ENCODE measurements at regions not wholly inside any gene's neighbourhood (a gene's known extent, or its start where the extent isn't known, plus 50 kb on each side); places are given as distances from the start of the nearest gene placed in this dataset.

DNA sequence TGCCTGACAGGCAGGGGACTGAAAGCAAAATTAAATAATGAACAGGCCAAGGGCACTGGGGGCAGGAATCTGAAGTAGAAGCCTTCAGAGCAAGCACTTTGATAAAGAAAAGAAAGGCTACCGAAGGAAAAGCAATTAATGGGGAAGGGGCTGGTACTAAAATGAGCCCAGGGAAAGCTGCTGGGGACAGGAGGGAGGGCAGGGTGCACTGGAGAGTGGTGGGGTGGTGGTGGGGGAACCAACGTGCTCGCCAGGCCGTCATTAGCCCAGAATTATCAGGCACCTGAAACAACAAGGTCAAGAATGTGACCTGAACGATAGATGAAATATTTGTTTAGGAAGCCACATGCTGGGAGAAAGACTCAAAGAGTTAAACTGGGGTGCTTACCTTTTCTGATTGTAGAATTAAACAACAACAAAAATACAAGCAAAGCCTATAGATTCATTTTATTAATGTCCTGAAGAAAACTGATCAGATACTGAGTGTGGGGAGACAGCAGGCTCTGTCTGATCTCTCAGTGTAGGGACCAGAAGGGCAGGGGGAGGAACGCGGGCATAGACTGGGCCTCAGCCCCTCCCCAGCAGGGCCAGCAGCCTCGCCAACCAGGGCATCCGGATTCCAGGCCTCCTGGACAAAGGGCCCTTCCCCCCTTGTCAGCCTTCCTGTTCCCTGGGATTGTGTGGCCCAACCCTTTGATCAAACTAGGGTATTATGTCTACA is 239.7 kb upstream of the KLF3 start:
- ATAC-seq = peak; percentile 74 to 92
- Histone ChIP-seq H3K27me3 (ENCODE audit: control insufficient read depth, insufficient read depth) (no peaks in the 10 kb centered on the region), H3K4me1 (ENCODE audit: control insufficient read depth, insufficient read depth, low read length) (no peaks in the 10 kb centered on the region), H3K9me3 (ENCODE audit: control insufficient read depth, low read length) (no peaks in the 10 kb centered on the region), H3K4me3 (ENCODE audit: low read length) (no peak overlapping the region), H3K27ac (ENCODE audit: low read length) (no peak overlapping the region)
- peak; percentile 24 to 63 (median 53) for DNase-seq
- intact Hi-C loops (cut with DNase I) = no loop called here
- WGBS = 70% methylated on average over 9 of the region's 9 CpGs

GRCh38 chr4:38426532-38426931 is 237.5 kb upstream of the KLF3 start:
- Histone ChIP-seq H3K4me1 (ENCODE audit: control insufficient read depth, insufficient read depth, low read length) (no peaks in the 10 kb centered on the region), H3K27me3 (ENCODE audit: control insufficient read depth, insufficient read depth) (no peaks in the 10 kb centered on the region), H3K9me3 (ENCODE audit: control insufficient read depth, low read length) (no peaks in the 10 kb centered on the region), H3K4me3 (ENCODE audit: low read length) (no peak overlapping the region), H3K27ac (ENCODE audit: low read length) (no peak overlapping the region)
- ATAC-seq (no peak), DNase-seq (no peak)
- intact Hi-C loops (cut with DNase I) = no loop called here

DNA sequence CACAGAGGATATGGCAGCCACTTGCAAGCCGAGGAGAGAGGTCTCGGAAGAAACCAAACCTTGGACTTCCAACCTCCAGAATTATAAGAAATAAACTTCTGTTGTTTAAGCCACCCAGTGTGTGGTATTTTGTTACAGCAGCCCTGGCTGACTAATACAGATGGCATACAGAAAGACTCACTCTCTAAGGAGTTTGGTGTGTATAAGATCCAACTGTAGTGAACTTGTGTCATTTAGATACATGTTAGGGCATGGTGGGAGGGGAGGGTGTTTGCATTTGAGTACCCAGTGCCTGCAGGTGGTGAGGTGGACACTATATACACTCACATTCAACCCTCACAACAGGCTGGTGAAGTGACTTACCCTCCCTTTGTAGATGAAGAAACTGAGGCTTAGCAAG is 233.2 kb upstream of the KLF3 start:
- H3K9me3 ChIP-seq (ENCODE audit: control insufficient read depth, low read length) = no peaks in the 10 kb centered on the region
- ATAC-seq = no peak

DNA sequence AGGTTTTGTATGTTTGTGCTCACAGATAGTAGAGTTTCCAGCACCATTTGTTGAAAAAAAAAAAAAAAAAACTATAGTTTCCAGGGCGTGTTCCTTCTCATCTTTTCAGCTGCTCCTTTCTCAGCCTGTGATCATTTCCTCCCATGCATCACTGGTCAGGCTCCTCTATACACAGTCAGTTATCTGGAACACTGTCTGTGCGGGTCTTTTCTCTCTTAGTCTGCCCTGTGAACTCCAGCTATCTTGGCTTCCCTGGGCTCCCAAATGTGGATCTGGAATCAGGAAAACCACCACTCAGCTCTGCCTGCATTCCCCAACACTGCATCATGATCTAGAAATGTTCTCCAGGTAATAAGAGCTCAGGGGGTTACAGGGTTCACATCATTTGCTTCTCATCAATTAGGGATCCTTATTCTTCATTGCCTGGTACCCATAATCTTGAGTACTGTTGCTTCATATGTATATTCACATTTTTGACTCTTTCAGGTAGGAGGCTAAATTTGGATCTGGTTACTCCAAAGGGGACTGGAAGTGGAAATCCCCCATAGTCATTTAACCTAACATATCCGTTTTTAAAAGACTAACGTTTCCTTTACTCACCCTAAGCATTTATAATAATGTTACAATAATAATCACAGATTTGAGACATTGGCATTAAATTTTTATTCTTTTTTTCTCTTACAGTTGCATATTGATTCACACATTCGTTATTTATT is 221.8 kb upstream of the KLF3 start:
- no peak overlapping the region for H3K4me3 ChIP-seq (ENCODE audit: low read length)
- intact Hi-C loops (cut with DNase I) = no loop called here
- ATAC-seq = no peak
- no peak overlapping the region for H3K27ac ChIP-seq (ENCODE audit: low read length)
- WGBS = 79% methylated on average over 5 of the region's 5 CpGs
- H3K4me1 ChIP-seq (ENCODE audit: control insufficient read depth, insufficient read depth, low read length) = no peaks in the 10 kb centered on the region
- H3K27me3 ChIP-seq (ENCODE audit: control insufficient read depth, insufficient read depth) = no peaks in the 10 kb centered on the region
- DNase-seq = no peak
- no peaks in the 10 kb centered on the region for H3K9me3 ChIP-seq (ENCODE audit: control insufficient read depth, low read length)

More for the DNA sequence above, 233.2 kb upstream of the KLF3 start:
- WGBS = 95% methylated on average over 2 of the region's 2 CpGs
- intact Hi-C loops (cut with DNase I) = no loop called here
- DNase-seq = no peak
- Histone ChIP-seq H3K4me3 (ENCODE audit: low read length) (no peak overlapping the region), H3K27me3 (ENCODE audit: control insufficient read depth, insufficient read depth) (no peaks in the 10 kb centered on the region), H3K4me1 (ENCODE audit: control insufficient read depth, insufficient read depth, low read length) (no peaks in the 10 kb centered on the region), H3K27ac (ENCODE audit: low read length) (no peak overlapping the region)

- WGBS = 90% methylated on average over 7 of the region's 7 CpGs
- H3K27me3 ChIP-seq (ENCODE audit: control insufficient read depth, insufficient read depth) = no peaks in the 10 kb centered on the region
- H3K9me3 ChIP-seq (ENCODE audit: control insufficient read depth, low read length) = no peaks in the 10 kb centered on the region
- H3K27ac ChIP-seq (ENCODE audit: low read length) = no peak overlapping the region
- H3K4me1 ChIP-seq (ENCODE audit: control insufficient read depth, insufficient read depth, low read length) = no peaks in the 10 kb centered on the region
- ATAC-seq (no peak), DNase-seq (no peak)
- H3K4me3 ChIP-seq (ENCODE audit: low read length) = no peak overlapping the region
- intact Hi-C loops (cut with DNase I) = no loop called here
Measured at GRCh38 chr4:38449506-38450174, 214.4 kb upstream of the KLF3 start.

DNA sequence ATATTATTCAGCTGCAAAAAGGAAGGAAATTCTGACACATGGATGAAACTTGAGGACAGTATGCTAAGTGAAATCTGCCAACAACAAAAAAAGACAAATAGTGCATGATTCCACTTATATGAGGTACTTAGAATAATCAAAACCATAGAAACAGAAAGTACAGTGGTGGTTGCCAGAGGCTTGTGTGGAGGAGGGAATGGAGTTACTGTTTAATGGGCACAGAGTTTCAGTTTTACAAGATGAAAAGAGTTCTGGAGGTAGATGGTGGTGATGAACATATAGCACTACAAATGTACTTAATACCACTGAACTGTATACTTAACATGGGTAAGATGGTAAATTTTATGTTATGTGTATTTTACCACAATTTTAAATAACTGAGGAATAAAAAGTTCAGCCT is 212.0 kb upstream of the KLF3 start:
- DNase-seq = no peak
- intact Hi-C loops (cut with DNase I) = no loop called here
- H3K27ac ChIP-seq (ENCODE audit: low read length) = no peak overlapping the region
- ATAC-seq = no peak
- H3K4me1 ChIP-seq (ENCODE audit: control insufficient read depth, insufficient read depth, low read length) = no peaks in the 10 kb centered on the region
- no peaks in the 10 kb centered on the region for H3K27me3 ChIP-seq (ENCODE audit: control insufficient read depth, insufficient read depth)
- no peak overlapping the region for H3K4me3 ChIP-seq (ENCODE audit: low read length)
- H3K9me3 ChIP-seq (ENCODE audit: control insufficient read depth, low read length) = no peaks in the 10 kb centered on the region

GRCh38 chr4:38452542-38452941 is 211.5 kb upstream of the KLF3 start:
- H3K9me3 ChIP-seq (ENCODE audit: control insufficient read depth, low read length) = no peaks in the 10 kb centered on the region
- no peak overlapping the region for H3K4me3 ChIP-seq (ENCODE audit: low read length)
- WGBS = 76% methylated on average over 3 of the region's 3 CpGs
- DNase-seq = no peak
- no peaks in the 10 kb centered on the region for H3K4me1 ChIP-seq (ENCODE audit: control insufficient read depth, insufficient read depth, low read length)
- intact Hi-C loops (cut with DNase I) = no loop called here
- H3K27ac ChIP-seq (ENCODE audit: low read length) = no peak overlapping the region
- H3K27me3 ChIP-seq (ENCODE audit: control insufficient read depth, insufficient read depth) = no peaks in the 10 kb centered on the region
- ATAC-seq = no peak

GRCh38 chr4:38453253-38453881 is 210.6 kb upstream of the KLF3 start:
- no peak overlapping the region for H3K27ac ChIP-seq (ENCODE audit: low read length)
- no peak for DNase-seq
- no peaks in the 10 kb centered on the region for H3K4me1 ChIP-seq (ENCODE audit: control insufficient read depth, insufficient read depth, low read length)
- ATAC-seq = no peak
- no peaks in the 10 kb centered on the region for H3K27me3 ChIP-seq (ENCODE audit: control insufficient read depth, insufficient read depth)
- 93% methylated on average over 3 of the region's 3 CpGs for WGBS
- intact Hi-C loops (cut with DNase I) = no loop called here
- H3K9me3 ChIP-seq (ENCODE audit: control insufficient read depth, low read length) = no peaks in the 10 kb centered on the region
- no peak overlapping the region for H3K4me3 ChIP-seq (ENCODE audit: low read length)

- Histone ChIP-seq H3K4me1 (ENCODE audit: control insufficient read depth, insufficient read depth, low read length) (no peaks in the 10 kb centered on the region), H3K27ac (ENCODE audit: low read length) (no peak overlapping the region), H3K4me3 (ENCODE audit: low read length) (no peak overlapping the region), H3K9me3 (ENCODE audit: control insufficient read depth, low read length) (no peaks in the 10 kb centered on the region), H3K27me3 (ENCODE audit: control insufficient read depth, insufficient read depth) (no peaks in the 10 kb centered on the region)
- intact Hi-C loops (cut with DNase I) = no loop called here
- no peak for DNase-seq
- WGBS = 72% methylated on average over 3 of the region's 3 CpGs
- ATAC-seq = no peak
Measured at GRCh38 chr4:38454284-38454683, 209.7 kb upstream of the KLF3 start.

- Histone ChIP-seq H3K27ac (ENCODE audit: low read length) (no peak overlapping the region), H3K4me3 (ENCODE audit: low read length) (no peak overlapping the region), H3K9me3 (ENCODE audit: control insufficient read depth, low read length) (no peaks in the 10 kb centered on the region), H3K4me1 (ENCODE audit: control insufficient read depth, insufficient read depth, low read length) (no peaks in the 10 kb centered on the region), H3K27me3 (ENCODE audit: control insufficient read depth, insufficient read depth) (no peaks in the 10 kb centered on the region)
- intact Hi-C loops (cut with DNase I) = no loop called here
- 84% methylated on average over 7 of the region's 7 CpGs for WGBS
- no peak for ATAC-seq
- DNase-seq = no peak
Measured at GRCh38 chr4:38455092-38455862, 208.7 kb upstream of the KLF3 start.

All from right cardiac atrium (tissue), 5 donors.